Hematopoietic multipotent progenitor cell (in vitro differentiated cells): ENCODE measurements at regions not wholly inside any gene's neighbourhood (a gene's known extent, or its start where the extent isn't known, plus 50 kb on each side); places are given as distances from the start of the nearest gene placed in this dataset.
"Not testable (repeated sequence)": the region's sequence is repeated elsewhere in the genome, so short reads cannot be mapped to it uniquely, and the experiment has no call there.

ENCODE experiments used
- DNase-seq, 3 donors: peaks; one replicate each; pipeline ENCODE4 v3.0.0-alpha.2; 2011 to 2015; ENCODE audit warnings: low read depth in 2 of 3, low spot score in 2 of 3

DNA sequence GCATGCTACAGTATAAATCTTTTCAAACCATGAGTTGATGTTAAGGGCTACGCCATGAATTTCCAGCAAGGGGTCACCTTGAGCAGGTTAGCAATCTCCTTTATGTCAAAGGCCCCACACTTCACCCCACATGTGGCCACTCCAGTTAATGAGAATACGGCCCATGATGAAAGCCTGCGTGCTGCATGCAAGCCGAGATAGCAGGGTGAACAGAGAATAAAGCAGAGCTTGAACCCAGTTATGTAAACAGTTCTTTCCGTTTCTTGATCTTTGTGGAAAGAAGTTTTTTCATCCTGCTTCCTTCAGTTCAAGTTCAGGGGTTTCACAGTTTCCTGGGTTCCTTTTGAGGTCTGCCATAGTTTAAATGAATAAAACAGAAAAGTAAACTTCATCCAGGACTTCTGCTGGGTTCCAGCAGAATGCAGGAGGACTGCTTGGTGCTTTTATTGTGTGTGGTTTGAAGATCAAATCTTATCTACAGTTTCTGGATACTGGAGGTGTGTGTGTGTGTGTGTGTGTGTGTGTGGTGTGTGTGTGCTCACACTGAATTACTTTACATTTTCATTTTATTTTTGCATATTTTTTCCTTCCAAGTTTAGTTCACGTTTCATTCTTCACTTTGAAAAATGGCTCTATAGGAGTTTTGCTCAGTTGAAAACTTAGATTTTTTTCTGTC lies 87.1 kb downstream of the HMHB1 start:
- DNase-seq: no peak

DNA sequence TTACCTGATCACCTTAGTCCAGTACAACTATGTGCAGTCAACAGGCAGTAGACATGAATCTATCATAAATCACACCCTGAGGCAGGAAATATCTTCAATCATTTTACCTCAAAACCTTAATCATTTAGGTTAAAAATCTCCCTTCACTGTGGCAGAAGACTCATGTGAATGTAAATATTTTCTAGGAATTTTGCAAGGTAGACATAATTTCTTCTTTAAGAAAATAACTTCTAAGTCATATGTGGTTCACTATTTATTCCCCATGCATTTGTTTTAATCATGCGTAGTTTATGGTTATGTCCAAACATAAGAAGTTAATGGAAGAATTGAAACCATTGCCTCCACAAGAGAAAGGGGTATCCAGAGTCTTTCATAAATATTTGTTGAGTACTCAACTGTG lies 97.0 kb downstream of the HMHB1 start:
- no peak for DNase-seq

- no peak for DNase-seq
These were observed 101.2 kb downstream of the HMHB1 start for GRCh38 chr5:143913008-143913752.

GRCh38 chr5:143914756-143915155 lies 102.8 kb downstream of the HMHB1 start:
- DNase-seq: no peak

GRCh38 chr5:143916451-143916850 lies 104.5 kb downstream of the HMHB1 start:
- no peak for DNase-seq

DNA sequence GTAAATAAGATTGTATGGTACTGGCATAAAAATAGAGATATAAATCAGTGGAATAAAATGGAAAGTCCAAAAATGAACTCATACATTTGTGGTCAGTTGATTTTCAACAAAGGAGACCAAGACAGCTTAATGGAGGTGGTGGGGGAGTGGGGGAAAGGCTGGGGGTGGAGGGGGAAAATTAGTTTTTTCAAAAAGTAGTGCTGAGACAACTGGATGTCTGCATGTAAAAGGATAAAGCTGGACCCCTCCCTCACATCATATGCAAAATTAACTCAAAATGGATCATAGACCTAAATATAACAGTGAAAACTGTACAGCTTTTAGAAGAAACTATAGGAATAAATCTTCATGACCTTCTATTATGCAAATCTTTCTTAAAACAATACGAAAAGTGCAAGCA lies 107.0 kb downstream of the HMHB1 start:
- DNase-seq: no peak

GRCh38 chr5:143920772-143921171 lies 108.8 kb downstream of the HMHB1 start:
- DNase-seq: no peak

GRCh38 chr5:143921525-143922311 lies 109.8 kb downstream of the HMHB1 start:
- DNase-seq: no peak

GRCh38 chr5:143922718-143923117 lies 110.8 kb downstream of the HMHB1 start:
- no peak for DNase-seq

DNA sequence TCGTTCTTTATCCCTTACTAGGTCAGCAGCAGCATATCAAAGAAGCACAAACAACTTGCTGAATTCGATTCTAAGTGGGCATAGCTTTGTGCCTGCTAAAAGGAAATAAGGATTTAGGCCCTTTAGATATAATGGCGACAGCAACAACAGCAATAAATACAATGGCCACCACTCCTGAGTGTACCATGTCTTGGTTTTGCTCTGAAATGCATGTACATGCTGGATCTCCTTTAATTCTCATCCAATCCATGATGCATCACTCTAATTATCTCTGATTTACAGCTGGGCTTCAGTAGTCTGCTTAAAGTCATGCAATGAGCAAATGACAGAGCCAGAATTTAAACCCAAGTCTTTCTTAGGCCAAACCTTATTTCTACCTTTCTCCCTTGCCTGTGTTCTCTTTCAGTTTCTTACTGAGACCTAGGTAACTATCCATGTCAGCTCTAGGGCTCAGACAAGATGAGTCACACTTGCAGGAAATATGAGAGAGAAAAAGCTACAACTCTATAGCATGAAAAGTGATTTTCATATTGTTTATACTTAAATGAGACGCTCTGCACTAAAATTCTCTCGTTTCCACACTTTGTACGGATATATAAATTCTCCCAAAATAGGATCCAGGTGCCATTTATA lies 111.8 kb downstream of the HMHB1 start:
- DNase-seq: no peak

GRCh38 chr5:143924311-143924978 lies 112.5 kb downstream of the HMHB1 start:
- no peak for DNase-seq

DNA sequence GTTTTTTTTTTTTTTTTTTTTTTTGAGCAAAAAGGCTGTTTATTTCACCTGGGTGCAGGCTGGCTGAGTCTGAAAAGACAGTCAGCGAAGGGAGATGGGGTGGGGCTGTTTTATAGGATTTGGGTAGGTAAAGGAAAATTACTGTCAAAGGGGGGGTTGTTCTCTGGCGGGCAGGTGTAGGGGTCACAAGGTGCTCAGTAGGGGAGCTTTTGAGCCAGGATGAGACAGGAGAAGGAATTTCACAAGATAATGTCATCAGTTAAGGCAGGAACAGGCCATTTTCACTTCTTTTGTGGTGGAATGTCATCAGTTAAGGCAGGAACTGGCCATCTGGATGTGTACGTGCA lies 113.0 kb downstream of the HMHB1 start:
- not testable (repeated sequence) for DNase-seq

DNA sequence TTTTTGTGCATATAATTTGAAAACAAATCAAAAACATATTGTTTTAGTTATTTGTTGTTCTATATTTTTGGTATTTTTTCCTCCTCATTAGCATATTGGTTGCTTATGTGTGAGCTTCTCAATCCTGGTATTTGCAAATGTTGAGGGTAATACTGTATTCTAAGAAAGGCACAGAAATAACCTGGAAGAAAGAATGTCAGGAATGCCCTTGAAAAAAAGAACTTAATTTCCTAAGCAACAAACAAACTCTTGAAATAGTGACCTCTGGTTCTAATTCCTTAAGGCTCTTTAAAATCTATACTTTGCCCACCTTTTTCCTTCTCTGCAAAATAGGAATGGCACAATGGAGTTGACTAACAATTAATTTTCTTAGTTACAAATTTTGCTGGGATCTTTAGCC lies 117.5 kb downstream of the HMHB1 start:
- no peak for DNase-seq

DNA sequence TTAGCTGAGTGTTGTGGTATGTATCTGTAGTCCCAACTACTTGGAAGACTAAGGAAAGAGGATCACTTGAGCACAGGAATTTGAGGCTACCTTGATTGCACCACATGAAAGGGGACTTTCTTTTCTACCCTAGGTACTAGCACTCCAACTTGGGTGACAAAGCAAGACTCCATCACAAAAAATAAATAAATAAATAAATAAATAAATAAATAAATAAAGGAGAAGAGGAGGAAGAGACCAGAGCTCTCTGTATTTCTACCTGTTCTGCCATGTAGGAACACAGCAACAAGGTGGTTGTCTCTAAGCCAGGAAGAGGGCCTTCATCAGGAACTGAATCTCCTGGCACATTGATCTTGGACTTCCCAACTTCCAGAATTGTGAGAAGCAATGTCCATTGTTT lies 118.6 kb downstream of the HMHB1 start:
- DNase-seq: no peak

- DNase-seq: no peak
These were observed 119.5 kb downstream of the HMHB1 start for GRCh38 chr5:143931476-143931875.

DNA sequence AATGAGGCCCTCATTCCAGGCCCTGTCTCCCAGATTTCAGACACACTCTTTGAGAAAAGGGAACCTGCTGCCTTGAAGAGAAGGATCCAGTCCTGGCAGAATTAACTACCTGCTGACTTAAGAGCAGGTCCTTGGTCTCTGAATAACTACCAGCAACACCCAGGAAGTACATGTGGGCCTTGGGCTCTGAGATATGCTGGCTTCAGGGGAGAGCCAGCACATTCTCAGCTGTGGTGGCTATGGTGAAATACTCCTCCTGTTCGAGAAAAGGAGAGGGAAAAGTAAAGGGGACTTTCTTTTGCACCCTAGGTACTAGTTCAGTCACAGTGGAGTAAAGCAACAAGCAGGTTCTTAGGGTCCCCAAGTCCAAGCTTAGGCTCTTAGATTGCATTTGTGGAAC lies 120.0 kb downstream of the HMHB1 start:
- DNase-seq: no peak

GRCh38 chr5:143932584-143932983 lies 120.6 kb downstream of the HMHB1 start:
- no peak for DNase-seq

DNA sequence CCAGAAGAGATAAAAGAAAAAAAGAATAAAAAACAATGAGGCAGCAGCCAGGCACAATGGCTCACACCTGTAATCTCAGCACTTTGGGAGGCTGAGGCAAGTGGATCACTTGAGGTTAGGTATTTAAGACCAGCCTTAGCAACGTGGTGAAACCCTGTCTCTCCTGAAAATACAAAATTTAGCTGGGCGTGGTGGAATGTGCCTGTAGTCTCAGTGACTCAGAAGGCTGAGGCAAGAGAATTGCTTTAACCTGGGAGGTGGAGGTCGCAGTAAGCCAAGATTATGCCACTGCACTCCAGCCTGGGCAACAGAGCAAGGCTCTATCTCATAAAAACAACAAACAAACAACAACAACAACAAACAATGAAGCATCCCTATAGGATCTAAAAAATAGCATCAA lies 121.5 kb downstream of the HMHB1 start:
- DNase-seq: no peak

GRCh38 chr5:143934821-143935220 lies 122.9 kb downstream of the HMHB1 start:
- DNase-seq: no peak

- no peak for DNase-seq
These were observed 126.3 kb downstream of the HMHB1 start for GRCh38 chr5:143938230-143938629.

- DNase-seq: no peak
These were observed 134.9 kb downstream of the HMHB1 start for GRCh38 chr5:143946837-143947236.
